Activated CD4-positive, alpha-beta memory T cell treated with anti-CD3 and anti-CD28 coated beads, Interleukin-2, amount 10 ng/mL, durations not matched to agents 7 days and 5 days (primary cell): ENCODE measurements at regions not wholly inside any gene's neighbourhood (a gene's known extent, or its start where the extent isn't known, plus 50 kb on each side); places are given as distances from the start of the nearest gene placed in this dataset.
"Not testable (repeated sequence)": the region's sequence is repeated elsewhere in the genome, so short reads cannot be mapped to it uniquely, and the experiment has no call there.

Source experiments
- CTCF ChIA-PET: fragments of 350-600 bp; sonication (Branson Sonifier 250); formaldehyde crosslinking; loops from one replicate; lab custom pipeline; 2021; ENCODE audit warnings: antibody characterized with exemption, inconsistent platforms; lab: Charles Lee
- POLR2A ChIA-PET: fragments of 350-600 bp; sonication (Branson Sonifier 250); formaldehyde crosslinking; loops from one replicate; lab custom pipeline; 2021; ENCODE audit warnings: antibody characterized with exemption; lab: Charles Lee
- DNase-seq: peaks from one replicate; pipeline ENCODE4 v3.0.0-alpha.2; 2020
- H3K27ac Mint-ChIP-seq: one replicate; pipeline ENCODE4 v1.8.0; 2021; ENCODE audit warnings: mild to moderate bottlenecking, mixed read lengths
- H3K27me3 Mint-ChIP-seq: one replicate; pipeline ENCODE4 v1.8.0; 2021; ENCODE audit warnings: mixed read lengths
- H3K36me3 Mint-ChIP-seq: one replicate; pipeline ENCODE4 v1.8.0; 2021; ENCODE audit warnings: low read depth, mixed read lengths
- H3K4me1 Mint-ChIP-seq: one replicate; pipeline ENCODE4 v1.8.0; 2021; ENCODE audit warnings: mixed read lengths
- H3K4me3 Mint-ChIP-seq: one replicate; pipeline ENCODE4 v1.8.0; 2021; ENCODE audit warnings: mild to moderate bottlenecking, mixed read lengths
- H3K9me3 Mint-ChIP-seq: one replicate; pipeline ENCODE4 v1.8.0; 2021; ENCODE audit warnings: mixed read lengths

- no peak overlapping the region for H3K27ac Mint-ChIP-seq
- H3K36me3 Mint-ChIP-seq: no peaks in the 10 kb centered on the region
- ChIA-PET CTCF (no interaction called here), POLR2A (no interaction called here)
- no peaks in the 10 kb centered on the region for H3K4me1 Mint-ChIP-seq
- H3K9me3 Mint-ChIP-seq: no peaks in the 10 kb centered on the region
- DNase-seq: no peak
- no peaks in the 10 kb centered on the region for H3K27me3 Mint-ChIP-seq
- no peak overlapping the region for H3K4me3 Mint-ChIP-seq
Measured at GRCh38 chr12:131260251-131260905, 306.7 kb downstream of the ADGRD1 start.

- H3K4me1 Mint-ChIP-seq: no peaks in the 10 kb centered on the region
- ChIA-PET CTCF (no interaction called here), POLR2A (no interaction called here)
- DNase-seq: no peak
- H3K4me3 Mint-ChIP-seq: no peak overlapping the region
- no peaks in the 10 kb centered on the region for H3K27me3 Mint-ChIP-seq
- no peaks in the 10 kb centered on the region for H3K36me3 Mint-ChIP-seq
- no peak overlapping the region for H3K27ac Mint-ChIP-seq
- no peaks in the 10 kb centered on the region for H3K9me3 Mint-ChIP-seq
Measured at GRCh38 chr12:131260954-131261353, 307.2 kb downstream of the ADGRD1 start.

GRCh38 chr12:131261906-131262305 lies 308.2 kb downstream of the ADGRD1 start:
- Mint-ChIP-seq H3K27me3 (no peaks in the 10 kb centered on the region), H3K36me3 (no peaks in the 10 kb centered on the region), H3K27ac (no peak overlapping the region), H3K4me1 (no peaks in the 10 kb centered on the region), H3K9me3 (no peaks in the 10 kb centered on the region), H3K4me3 (no peak overlapping the region)
- ChIA-PET POLR2A (no interaction called here), CTCF (no interaction called here)
- DNase-seq: no peak

- H3K36me3 Mint-ChIP-seq: no peaks in the 10 kb centered on the region
- DNase-seq: no peak
- CTCF ChIA-PET: no interaction called here
- no peak overlapping the region for H3K4me3 Mint-ChIP-seq
- no peaks in the 10 kb centered on the region for H3K4me1 Mint-ChIP-seq
- H3K27ac Mint-ChIP-seq: no peak overlapping the region
- POLR2A ChIA-PET: no interaction called here
- no peaks in the 10 kb centered on the region for H3K27me3 Mint-ChIP-seq
- no peaks in the 10 kb centered on the region for H3K9me3 Mint-ChIP-seq
Measured at GRCh38 chr12:131263626-131264025, 309.9 kb downstream of the ADGRD1 start.

GRCh38 chr12:131264635-131265034 lies 310.9 kb downstream of the ADGRD1 start:
- no peak overlapping the region for H3K4me3 Mint-ChIP-seq
- no peak for DNase-seq
- POLR2A ChIA-PET: no interaction called here
- no peaks in the 10 kb centered on the region for H3K36me3 Mint-ChIP-seq
- CTCF ChIA-PET: no interaction called here
- H3K27me3 Mint-ChIP-seq: no peaks in the 10 kb centered on the region
- no peaks in the 10 kb centered on the region for H3K4me1 Mint-ChIP-seq
- no peaks in the 10 kb centered on the region for H3K9me3 Mint-ChIP-seq
- no peak overlapping the region for H3K27ac Mint-ChIP-seq

- no peak overlapping the region for H3K27ac Mint-ChIP-seq
- POLR2A ChIA-PET: no interaction called here
- H3K4me1 Mint-ChIP-seq: no peaks in the 10 kb centered on the region
- H3K36me3 Mint-ChIP-seq: no peaks in the 10 kb centered on the region
- CTCF ChIA-PET: no interaction called here
- H3K4me3 Mint-ChIP-seq: no peak overlapping the region
- H3K27me3 Mint-ChIP-seq: no peaks in the 10 kb centered on the region
- DNase-seq: no peak
- no peaks in the 10 kb centered on the region for H3K9me3 Mint-ChIP-seq
Measured at GRCh38 chr12:131266591-131267467, 313.1 kb downstream of the ADGRD1 start.

- no peak overlapping the region for H3K4me3 Mint-ChIP-seq
- no peaks in the 10 kb centered on the region for H3K9me3 Mint-ChIP-seq
- no peaks in the 10 kb centered on the region for H3K36me3 Mint-ChIP-seq
- H3K4me1 Mint-ChIP-seq: no peaks in the 10 kb centered on the region
- ChIA-PET CTCF (no interaction called here), POLR2A (no interaction called here)
- H3K27ac Mint-ChIP-seq: no peak overlapping the region
- H3K27me3 Mint-ChIP-seq: no peaks in the 10 kb centered on the region
- no peak for DNase-seq
Measured at GRCh38 chr12:131267576-131267975, 313.9 kb downstream of the ADGRD1 start.

GRCh38 chr12:131268123-131268522 lies 314.4 kb downstream of the ADGRD1 start:
- CTCF ChIA-PET: interaction anchor here (0.5 kb wide), 1 partner anchor 660 kb away, joined by 5 read pairs; no protein-coding TSS in a partner anchor
- H3K9me3 Mint-ChIP-seq, H3K4me1 Mint-ChIP-seq, H3K27me3 Mint-ChIP-seq, H3K27ac Mint-ChIP-seq, H3K36me3 Mint-ChIP-seq, POLR2A ChIA-PET, DNase-seq, H3K4me3 Mint-ChIP-seq: not testable (repeated sequence)

GRCh38 chr12:131268571-131268970 lies 314.9 kb downstream of the ADGRD1 start:
- H3K4me3 Mint-ChIP-seq, DNase-seq, H3K9me3 Mint-ChIP-seq, H3K27ac Mint-ChIP-seq, H3K4me1 Mint-ChIP-seq, H3K36me3 Mint-ChIP-seq, POLR2A ChIA-PET, H3K27me3 Mint-ChIP-seq: not testable (repeated sequence)
- CTCF ChIA-PET: interaction anchor here (0.5 kb wide), 1 partner anchor 660 kb away, joined by 5 read pairs; no protein-coding TSS in a partner anchor

- ChIA-PET CTCF (no interaction called here), POLR2A (no interaction called here)
- H3K27ac Mint-ChIP-seq: no peak overlapping the region
Measured at GRCh38 chr12:131269551-131269950, 315.8 kb downstream of the ADGRD1 start.

GRCh38 chr12:131269977-131270376 lies 316.3 kb downstream of the ADGRD1 start:
- H3K36me3 Mint-ChIP-seq, H3K4me3 Mint-ChIP-seq, DNase-seq, H3K4me1 Mint-ChIP-seq, CTCF ChIA-PET, H3K27me3 Mint-ChIP-seq, H3K27ac Mint-ChIP-seq, POLR2A ChIA-PET, H3K9me3 Mint-ChIP-seq: not testable (repeated sequence)

More at GRCh38 chr12:131269551-131269950, 315.8 kb downstream of the ADGRD1 start:
- Mint-ChIP-seq H3K36me3 (no peaks in the 10 kb centered on the region), H3K4me3 (no peak overlapping the region), H3K4me1 (no peaks in the 10 kb centered on the region), H3K27me3 (no peaks in the 10 kb centered on the region), H3K9me3 (no peaks in the 10 kb centered on the region)
- DNase-seq: no peak

- Mint-ChIP-seq H3K9me3 (no peaks in the 10 kb centered on the region), H3K4me3 (no peak overlapping the region), H3K27me3 (no peaks in the 10 kb centered on the region), H3K36me3 (no peaks in the 10 kb centered on the region), H3K4me1 (no peaks in the 10 kb centered on the region), H3K27ac (no peak overlapping the region)
- CTCF ChIA-PET: no interaction called here
- POLR2A ChIA-PET: no interaction called here
- no peak for DNase-seq
Measured at GRCh38 chr12:131271724-131272123, 318.0 kb downstream of the ADGRD1 start.

- H3K4me1 Mint-ChIP-seq, H3K4me3 Mint-ChIP-seq, CTCF ChIA-PET, POLR2A ChIA-PET, H3K27ac Mint-ChIP-seq, H3K36me3 Mint-ChIP-seq, H3K27me3 Mint-ChIP-seq, DNase-seq, H3K9me3 Mint-ChIP-seq: not testable (repeated sequence)
Measured at GRCh38 chr12:131272283-131272814, 318.6 kb downstream of the ADGRD1 start.
